ENCODE measurements at regions not wholly inside any gene's neighbourhood (a gene's known extent, or its start where the extent isn't known, plus 50 kb on each side); places are given as distances from the start of the nearest gene placed in this dataset.

GRCh38 chr22:48891688-48892577 is 935.7 kb downstream of the BRD1 start:
- DNase-seq = no peak

- no peak for DNase-seq
These were observed 936.7 kb downstream of the BRD1 start for GRCh38 chr22:48890693-48891554.

- no peak for DNase-seq
These were observed 937.6 kb downstream of the BRD1 start for GRCh38 chr22:48889887-48890692.

GRCh38 chr22:48889209-48889830 is 938.4 kb downstream of the BRD1 start:
- DNase-seq = no peak

- DNase-seq = no peak
These were observed 939.0 kb downstream of the BRD1 start for GRCh38 chr22:48888466-48889208.

GRCh38 chr22:48887394-48888332 is 940.0 kb downstream of the BRD1 start:
- DNase-seq = no peak

GRCh38 chr22:48886604-48887393 is 940.9 kb downstream of the BRD1 start:
- no peak for DNase-seq

- no peak for DNase-seq
These were observed 941.8 kb downstream of the BRD1 start for GRCh38 chr22:48885919-48886305.

- no peak for DNase-seq
These were observed 942.3 kb downstream of the BRD1 start for GRCh38 chr22:48885271-48885918.

GRCh38 chr22:48884786-48885185 is 942.9 kb downstream of the BRD1 start:
- no peak for DNase-seq

GRCh38 chr22:48884324-48884723 is 943.3 kb downstream of the BRD1 start:
- DNase-seq = no peak

GRCh38 chr22:48883211-48883960 is 944.3 kb downstream of the BRD1 start:
- no peak for DNase-seq

- no peak for DNase-seq
These were observed 945.0 kb downstream of the BRD1 start for GRCh38 chr22:48882636-48883200.

GRCh38 chr22:48881326-48881980 is 946.2 kb downstream of the BRD1 start:
- no peak for DNase-seq

- DNase-seq = no peak
These were observed 946.9 kb downstream of the BRD1 start for GRCh38 chr22:48880749-48881148.

- DNase-seq = no peak
These were observed 950.7 kb downstream of the BRD1 start for GRCh38 chr22:48876951-48877350.

- no peak for DNase-seq
These were observed 952.7 kb downstream of the BRD1 start for GRCh38 chr22:48874956-48875355.

GRCh38 chr22:48873191-48873520 is 954.5 kb downstream of the BRD1 start:
- no peak for DNase-seq

Data from EL (cell line).